ENCODE measurements at regions not wholly inside any gene's neighbourhood (a gene's known extent, or its start where the extent isn't known, plus 50 kb on each side); places are given as distances from the start of the nearest gene placed in this dataset.

- H3K9me3 ChIP-seq (replicated peaks in 1 of 3): no peaks in the 10 kb centered on the region
- no peaks in the 10 kb centered on the region for H3K36me3 ChIP-seq (replicated peaks in 1 of 2)
- H3K4me1 ChIP-seq (replicated peaks in 1 of 2): no peaks in the 10 kb centered on the region
- DNase-seq: no peak
- TF ChIP-seq CTCF (IDR thresholded peaks at IDR 0.05): no peak
- TF ChIP-seq POLR2A (IDR thresholded peaks at IDR 0.05): no peak
- no peaks in the 10 kb centered on the region for H3K27me3 ChIP-seq
- 82 to 89% (median 83%) methylated on average over 9 of the region's 9 CpGs for WGBS, 4 donors
- no peak overlapping the region for H3K27ac ChIP-seq
- no peak overlapping the region for H3K4me3 ChIP-seq
- intact Hi-C loops (cut with DNase I): no loop called here
Measured at GRCh38 chr10:62960416-62960815, 144.2 kb upstream of the EGR2 start.

- intact Hi-C loops (cut with DNase I): no loop called here
- DNase-seq: no peak
- Histone ChIP-seq H3K27me3 (no peaks in the 10 kb centered on the region), H3K9me3 (replicated peaks in 1 of 3) (no peaks in the 10 kb centered on the region), H3K4me3 (no peak overlapping the region), H3K27ac (no peak overlapping the region), H3K4me1 (replicated peaks in 1 of 2) (no peaks in the 10 kb centered on the region), H3K36me3 (replicated peaks in 1 of 2) (no peaks in the 10 kb centered on the region)
- 67 to 81% (median 69%) methylated on average over 5 of the region's 5 CpGs for WGBS, 4 donors
- no peak for TF ChIP-seq POLR2A (IDR thresholded peaks at IDR 0.05)
Measured at GRCh38 chr10:62959553-62959952, 143.4 kb upstream of the EGR2 start.

- intact Hi-C loops (cut with DNase I): no loop called here
- H3K36me3 ChIP-seq (replicated peaks in 1 of 2): no peaks in the 10 kb centered on the region
- H3K9me3 ChIP-seq (replicated peaks in 1 of 3): no peaks in the 10 kb centered on the region
- 78 to 85% (median 83%) methylated on average over 1 of the region's 1 CpG for WGBS, 4 donors
- H3K4me3 ChIP-seq: no peak overlapping the region
- no peaks in the 10 kb centered on the region for H3K4me1 ChIP-seq (replicated peaks in 1 of 2)
- TF ChIP-seq POLR2A (IDR thresholded peaks at IDR 0.05): no peak
- no peak for TF ChIP-seq CTCF (IDR thresholded peaks at IDR 0.05)
- H3K27ac ChIP-seq: no peak overlapping the region
- H3K27me3 ChIP-seq: no peaks in the 10 kb centered on the region
- no peak for DNase-seq
Measured at GRCh38 chr10:62958980-62959379, 142.8 kb upstream of the EGR2 start.

GRCh38 chr10:62946278-62946677 lies 130.1 kb upstream of the EGR2 start:
- H3K4me3 ChIP-seq: no peak overlapping the region
- no peaks in the 10 kb centered on the region for H3K9me3 ChIP-seq (replicated peaks in 1 of 3)
- no peaks in the 10 kb centered on the region for H3K36me3 ChIP-seq (replicated peaks in 1 of 2)
- intact Hi-C loops (cut with DNase I): no loop called here
- H3K27ac ChIP-seq: no peak overlapping the region
- TF ChIP-seq POLR2A (IDR thresholded peaks at IDR 0.05) (no peak), CTCF (IDR thresholded peaks at IDR 0.05) (no peak)
- WGBS, 4 donors: 72 to 83% (median 80%) methylated on average over 3 of the region's 3 CpGs
- no peak for DNase-seq
- H3K27me3 ChIP-seq: no peaks in the 10 kb centered on the region
- H3K4me1 ChIP-seq (replicated peaks in 1 of 2): no peaks in the 10 kb centered on the region

GRCh38 chr10:62939698-62940097 lies 123.5 kb upstream of the EGR2 start:
- H3K9me3 ChIP-seq (replicated peaks in 1 of 3): no peaks in the 10 kb centered on the region
- H3K27me3 ChIP-seq: no peaks in the 10 kb centered on the region
- 76 to 91% (median 89%) methylated on average over 2 of the region's 2 CpGs for WGBS, 4 donors
- H3K4me1 ChIP-seq (replicated peaks in 1 of 2): no peaks in the 10 kb centered on the region
- H3K27ac ChIP-seq: no peak overlapping the region
- DNase-seq: no peak
- no peaks in the 10 kb centered on the region for H3K36me3 ChIP-seq (replicated peaks in 1 of 2)
- TF ChIP-seq POLR2A (IDR thresholded peaks at IDR 0.05): no peak
- no peak for TF ChIP-seq CTCF (IDR thresholded peaks at IDR 0.05)
- intact Hi-C loops (cut with DNase I): no loop called here
- H3K4me3 ChIP-seq: no peak overlapping the region

All from adrenal gland (tissue), 9 donors.